Aorta (tissue), 5 donors: ENCODE measurements at regions not wholly inside any gene's neighbourhood (a gene's known extent, or its start where the extent isn't known, plus 50 kb on each side); places are given as distances from the start of the nearest gene placed in this dataset.
A peak's percentile ranks its signal among the peaks of the same experiment; 100 is the strongest.
"Not testable (repeated sequence)": the region's sequence is repeated elsewhere in the genome, so short reads cannot be mapped to it uniquely, and the experiment has no call there.

Experiments
- ATAC-seq: fragments of 200-7000 bp; cut with Tn5 transposase; one replicate; pipeline ENCODE4 v1.9.1; 2022; ENCODE audit warnings: moderate library complexity; ENCODE audit not compliant: low FRiP score
- DNase-seq, 2 donors: peaks; one replicate each; pipeline ENCODE4 v3.0.0-alpha.2; 2020
- H3K27ac ChIP-seq, 2 donors: one replicate each; pipeline ENCODE4 v1.5.1; 2013; ENCODE audit warnings: low read length in 2 of 2, mild to moderate bottlenecking in 2 of 2, moderate library complexity in 2 of 2, control low read depth in 1 of 2, inconsistent platforms in 1 of 2, low read depth in 1 of 2
- H3K27me3 ChIP-seq, 2 donors: one replicate each; pipeline ENCODE4 v1.6.1; 2013; ENCODE audit warnings: control low read depth in 1 of 2, low read length in 1 of 2, mild to moderate bottlenecking in 1 of 2, moderate library complexity in 1 of 2; ENCODE audit not compliant: insufficient read depth in 2 of 2, control insufficient read depth in 1 of 2
- H3K36me3 ChIP-seq, 2 donors: one replicate each; pipeline ENCODE4 v1.6.1; 2013; ENCODE audit warnings: control low read depth in 1 of 2, low read length in 1 of 2, mild to moderate bottlenecking in 1 of 2; ENCODE audit not compliant: insufficient read depth in 2 of 2, control insufficient read depth in 1 of 2
- H3K4me1 ChIP-seq, 2 donors: one replicate each; pipeline ENCODE4 v1.6.1; 2013; ENCODE audit warnings: low read length in 2 of 2, control low read depth in 1 of 2, mild to moderate bottlenecking in 1 of 2, moderate library complexity in 1 of 2; ENCODE audit not compliant: insufficient read depth in 2 of 2, control insufficient read depth in 1 of 2
- H3K4me3 ChIP-seq, 2 donors: one replicate each; pipeline ENCODE4 v1.5.1; 2013; ENCODE audit warnings: low read length in 2 of 2, control low read depth in 1 of 2, mild to moderate bottlenecking in 1 of 2
- H3K9me3 ChIP-seq: one replicate; pipeline ENCODE4 v1.6.1; 2013; ENCODE audit warnings: mild to moderate bottlenecking, low read length; ENCODE audit not compliant: control insufficient read depth
- WGBS, 2 donors: extraction: QIAGEN DNeasy Blood & Tissue Kit; methylation state at CpG; one replicate each; pipeline ENCODE4 v1.1.7; 2013; 5-methylcytosine and 5-hydroxymethylcytosine counted together
- intact Hi-C, 2 donors: fragments of 100-400 bp; cut with DNase I; formaldehyde crosslinking; loops; one replicate each; pipeline versions ENCODE4 v1.14.2 to v1.15.0; 2022
- donor health status: healthy with polysubstance abuse.
- donor health status: Bipolar disorder and iron deficiency.
- donor health status: DM: no; HTN: no; CAD: no.
- donor health status: DM: no; HTN: no; CAD: no.
- donor health status: DM: yes; HTN: yes; CAD: no.

- H3K27ac ChIP-seq, H3K9me3 ChIP-seq, H3K4me3 ChIP-seq, H3K4me1 ChIP-seq, intact Hi-C loops, H3K36me3 ChIP-seq, ATAC-seq, DNase-seq, H3K27me3 ChIP-seq: not testable (repeated sequence)
- WGBS, 2 donors: 70 to 72% methylated on average over 3 of the region's 3 CpGs
These were observed 79.6 kb upstream of the SLC6A11 start for GRCh38 chr3:10736444-10736843.

GRCh38 chr3:10737785-10738184 is 78.2 kb upstream of the SLC6A11 start:
- no peak overlapping the region for H3K4me3 ChIP-seq
- intact Hi-C loops: loop anchor here (2.0 kb wide), 1 partner anchor 393 kb away; no protein-coding TSS in a partner anchor
- 86 to 87% methylated on average over 7 of the region's 7 CpGs for WGBS, 2 donors
- no peaks in the 10 kb centered on the region for H3K4me1 ChIP-seq
- peaks cover 0 to 4% of the 10 kb centered on the region in 2 donors for H3K27me3 ChIP-seq
- H3K9me3 ChIP-seq: peaks cover 4% of the 10 kb centered on the region
- no peaks in the 10 kb centered on the region for H3K36me3 ChIP-seq
- no peak overlapping the region for H3K27ac ChIP-seq
- DNase-seq (no peak), ATAC-seq (no peak)

GRCh38 chr3:10738688-10739372 is 77.2 kb upstream of the SLC6A11 start:
- ATAC-seq (peak; percentile 72), DNase-seq (peak; percentile 73 to 92)
- no peaks in the 10 kb centered on the region for H3K4me1 ChIP-seq
- intact Hi-C loops: loop anchor here (2.0 kb wide), 1 partner anchor 394 kb away; no protein-coding TSS in a partner anchor
- H3K27ac ChIP-seq: no peak overlapping the region
- H3K36me3 ChIP-seq: no peaks in the 10 kb centered on the region
- H3K4me3 ChIP-seq: no peak overlapping the region
- H3K9me3 ChIP-seq: peaks cover 3% of the 10 kb centered on the region
- peaks cover 0 to 4% of the 10 kb centered on the region in 2 donors for H3K27me3 ChIP-seq
- 2 to 3% methylated on average over 30 of the region's 30 CpGs for WGBS, 2 donors

DNA sequence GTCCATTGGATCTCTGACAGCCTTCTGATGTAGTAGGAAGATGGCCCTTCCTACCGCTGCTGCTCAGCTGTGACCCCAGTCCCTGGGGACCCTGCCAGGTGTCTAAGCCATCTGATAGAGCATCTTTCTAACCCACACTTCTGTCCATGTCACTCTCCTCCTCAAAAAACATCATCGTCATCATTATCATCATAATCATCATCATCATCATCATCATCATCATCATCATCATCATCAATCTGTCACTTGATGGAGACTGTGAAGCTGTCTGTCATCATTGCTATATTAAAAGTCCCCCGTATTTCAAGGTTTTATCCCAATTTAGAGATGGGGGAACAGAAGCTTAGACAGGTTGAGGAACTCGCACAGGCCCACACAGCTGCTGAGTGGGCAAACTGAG is 75.1 kb upstream of the SLC6A11 start:
- 59 to 65% methylated on average over 4 of the region's 4 CpGs for WGBS, 2 donors
- H3K9me3 ChIP-seq: peaks cover 2% of the 10 kb centered on the region
- DNase-seq (no peak), ATAC-seq (no peak)
- intact Hi-C loops: no loop called here
- H3K27me3 ChIP-seq: peaks cover 0 to 4% of the 10 kb centered on the region in 2 donors
- no peaks in the 10 kb centered on the region for H3K4me1 ChIP-seq
- no peak overlapping the region for H3K27ac ChIP-seq
- H3K4me3 ChIP-seq: no peak overlapping the region
- H3K36me3 ChIP-seq: no peaks in the 10 kb centered on the region

DNA sequence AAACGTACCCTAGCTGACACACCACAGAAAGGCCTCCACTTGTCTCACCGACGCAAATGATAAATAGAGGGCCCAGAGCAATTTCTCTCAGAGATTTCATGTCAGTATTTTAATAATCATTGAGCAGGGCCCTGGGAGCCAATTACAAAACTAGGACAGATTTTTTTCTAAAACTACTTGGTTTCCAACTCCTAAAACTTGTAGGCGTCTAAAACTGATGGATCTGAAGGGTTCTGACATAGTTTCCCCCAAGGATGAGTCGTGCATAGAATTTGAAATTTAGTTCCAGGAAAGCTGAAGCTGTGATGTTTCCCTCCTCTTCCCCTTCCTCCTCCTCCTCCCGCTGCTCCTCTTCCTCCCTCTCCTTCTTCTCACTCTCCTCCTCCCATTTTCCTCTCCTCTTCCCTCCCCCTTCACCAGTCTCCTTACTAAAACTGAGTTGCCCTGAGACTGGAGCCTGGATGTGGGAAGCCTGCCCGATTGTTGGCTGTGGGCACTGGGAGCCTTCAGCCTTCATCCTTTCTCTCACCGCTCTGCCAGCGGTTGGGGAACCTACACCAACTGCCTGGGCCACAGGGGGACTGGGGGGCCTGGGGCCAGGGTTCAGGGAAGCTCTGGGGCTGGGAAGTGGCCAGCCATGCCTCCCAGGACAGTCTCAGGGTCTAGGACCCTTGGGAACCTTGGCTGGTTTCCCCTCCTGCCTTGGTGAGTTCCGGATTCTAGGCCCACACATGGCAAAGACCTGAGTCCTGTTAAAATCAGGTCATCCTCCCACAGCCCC is 73.9 kb upstream of the SLC6A11 start:
- no peak overlapping the region for H3K27ac ChIP-seq
- no peak overlapping the region for H3K4me3 ChIP-seq
- no peaks in the 10 kb centered on the region for H3K9me3 ChIP-seq
- H3K36me3 ChIP-seq: no peaks in the 10 kb centered on the region
- 69 to 74% methylated on average over 10 of the region's 10 CpGs for WGBS, 2 donors
- ATAC-seq (no peak), DNase-seq (no peak)
- H3K4me1 ChIP-seq: no peaks in the 10 kb centered on the region
- intact Hi-C loops: no loop called here
- peaks cover 0 to under 1% of the 10 kb centered on the region in 2 donors for H3K27me3 ChIP-seq

DNA sequence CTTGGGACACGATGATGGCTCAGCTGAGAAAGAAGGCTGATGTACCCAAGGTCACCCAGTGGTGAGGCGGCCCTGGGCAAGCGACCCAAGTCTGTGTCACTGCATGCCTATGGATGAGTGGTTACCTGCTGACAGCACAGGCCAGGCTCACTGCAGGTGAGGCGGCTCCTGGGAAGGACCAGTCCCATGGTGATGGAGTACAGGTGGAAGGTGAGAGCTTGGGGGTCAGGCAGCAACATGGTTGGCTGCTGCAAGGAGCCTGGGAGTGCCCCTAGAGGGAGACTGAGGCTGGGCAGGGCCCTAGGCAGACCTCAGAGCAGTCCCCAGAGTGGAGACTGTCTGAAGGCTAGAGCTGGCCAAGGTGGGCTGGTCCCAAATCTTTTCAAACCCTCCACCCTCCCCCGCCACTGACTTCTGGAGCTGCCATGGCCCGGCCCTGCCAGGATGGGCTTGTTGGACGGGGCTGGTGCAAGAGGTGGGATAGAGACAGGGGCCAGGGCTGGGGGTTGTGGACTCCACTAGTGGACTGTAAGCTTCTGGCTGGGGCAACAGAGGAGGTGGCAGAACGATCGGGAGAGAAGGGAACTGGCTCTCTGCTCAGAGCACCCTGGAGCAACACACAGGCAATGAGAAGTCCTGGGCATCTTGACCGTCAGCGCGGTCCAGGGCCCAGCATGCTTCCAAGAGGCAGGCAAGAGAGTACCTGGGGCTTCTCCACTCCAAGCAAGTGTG is 72.5 kb upstream of the SLC6A11 start:
- H3K4me1 ChIP-seq: no peaks in the 10 kb centered on the region
- intact Hi-C loops: no loop called here
- no peaks in the 10 kb centered on the region for H3K36me3 ChIP-seq
- no peaks in the 10 kb centered on the region for H3K27me3 ChIP-seq
- H3K27ac ChIP-seq: no peak overlapping the region
- no peaks in the 10 kb centered on the region for H3K9me3 ChIP-seq
- no peak for ATAC-seq
- 84 to 85% methylated on average over 12 of the region's 12 CpGs for WGBS, 2 donors
- no peak overlapping the region for H3K4me3 ChIP-seq
- no peak for DNase-seq

- H3K9me3 ChIP-seq: no peaks in the 10 kb centered on the region
- 26 to 28% methylated on average over 7 of the region's 7 CpGs for WGBS, 2 donors
- no peaks in the 10 kb centered on the region for H3K4me1 ChIP-seq
- DNase-seq: no peak
- intact Hi-C loops: no loop called here
- no peak overlapping the region for H3K4me3 ChIP-seq
- H3K36me3 ChIP-seq: no peaks in the 10 kb centered on the region
- ATAC-seq: no peak
- no peak overlapping the region for H3K27ac ChIP-seq
- H3K27me3 ChIP-seq: no peaks in the 10 kb centered on the region
These were observed 71.9 kb upstream of the SLC6A11 start for GRCh38 chr3:10744098-10744465.

- Histone ChIP-seq H3K27me3 (no peaks in the 10 kb centered on the region), H3K4me1 (no peaks in the 10 kb centered on the region), H3K4me3 (no peak overlapping the region), H3K9me3 (no peaks in the 10 kb centered on the region), H3K36me3 (no peaks in the 10 kb centered on the region), H3K27ac (no peak overlapping the region)
- intact Hi-C loops: no loop called here
- no peak for DNase-seq
- no peak for ATAC-seq
These were observed 70.6 kb upstream of the SLC6A11 start for GRCh38 chr3:10745392-10745791.
